ENCODE measurements at regions not wholly inside any gene's neighbourhood (a gene's known extent, or its start where the extent isn't known, plus 50 kb on each side); places are given as distances from the start of the nearest gene placed in this dataset.

GRCh38 chr11:37978647-37979046 is 1380.6 kb upstream of the RAG2 start:
- no peak overlapping the region for H3K9ac ChIP-seq (ENCODE audit: low read length)
- H3K27me3 ChIP-seq (ENCODE audit: insufficient read depth, low read depth, low read length) = no peaks in the 10 kb centered on the region
- no peaks in the 10 kb centered on the region for H3K9me2 ChIP-seq (ENCODE audit: insufficient read depth, low read length)
- no peaks in the 10 kb centered on the region for H3K79me2 ChIP-seq (replicated peaks; ENCODE audit: insufficient read depth, low read length)
- H3K4me2 ChIP-seq (ENCODE audit: low read length) = no peak overlapping the region
- H3K9me3 ChIP-seq (ENCODE audit: low read length) = no peaks in the 10 kb centered on the region
- no peak overlapping the region for H3K4me3 ChIP-seq (ENCODE audit: low read length)
- TF ChIP-seq EZH2 (IDR thresholded peaks at IDR 0.05; ENCODE audit: borderline replicate concordance, insufficient read depth, low read length, poor library complexity, severe bottlenecking) = no peak
- no peak for TF ChIP-seq EP300 (conservative IDR thresholded peaks at IDR 0.05; ENCODE audit: poor library complexity, severe bottlenecking)
- no peak for TF ChIP-seq CTCF (IDR thresholded peaks at IDR 0.05; ENCODE audit: poor library complexity, severe bottlenecking)
- TF ChIP-seq POLR2AphosphoS5 (IDR thresholded peaks at IDR 0.05) = no peak
- no peak for TF ChIP-seq RAD21 (conservative IDR thresholded peaks at IDR 0.05)
- no peak for TF ChIP-seq REST (IDR thresholded peaks at IDR 0.05; ENCODE audit: borderline replicate concordance)
- TF ChIP-seq MXI1 (conservative IDR thresholded peaks at IDR 0.05; ENCODE audit: poor library complexity, severe bottlenecking) = no peak
- no peak for TF ChIP-seq SMC3 (conservative IDR thresholded peaks at IDR 0.05; ENCODE audit: poor library complexity)
- TF ChIP-seq TAF1 (IDR thresholded peaks at IDR 0.05; ENCODE audit: low read depth) = no peak
- no peaks in the 10 kb centered on the region for H3F3A ChIP-seq (ENCODE audit: insufficient read depth, low read length, poor library complexity, severe bottlenecking)
- H4K20me1 ChIP-seq (ENCODE audit: insufficient read depth) = no peaks in the 10 kb centered on the region
- no peak overlapping the region for H2AFZ ChIP-seq (ENCODE audit: low read depth, low read length)
- no peaks in the 10 kb centered on the region for H3K36me3 ChIP-seq (ENCODE audit: insufficient read depth, low read length)
- no peak overlapping the region for H3K27ac ChIP-seq (ENCODE audit: low read length)

- Histone ChIP-seq H3K27ac (ENCODE audit: low read length) (no peak overlapping the region), H3K36me3 (ENCODE audit: insufficient read depth, low read length) (no peaks in the 10 kb centered on the region), H2AFZ (ENCODE audit: low read depth, low read length) (no peak overlapping the region), H3K79me2 (replicated peaks; ENCODE audit: insufficient read depth, low read length) (no peaks in the 10 kb centered on the region), H3K9me2 (ENCODE audit: insufficient read depth, low read length) (no peaks in the 10 kb centered on the region), H3K4me3 (ENCODE audit: low read length) (no peak overlapping the region), H3K9me3 (ENCODE audit: low read length) (no peaks in the 10 kb centered on the region), H3K27me3 (ENCODE audit: insufficient read depth, low read depth, low read length) (no peaks in the 10 kb centered on the region), H3K4me2 (ENCODE audit: low read length) (no peak overlapping the region), H3F3A (ENCODE audit: insufficient read depth, low read length, poor library complexity, severe bottlenecking) (no peaks in the 10 kb centered on the region), H4K20me1 (ENCODE audit: insufficient read depth) (no peaks in the 10 kb centered on the region), H3K9ac (ENCODE audit: low read length) (no peak overlapping the region)
- TF ChIP-seq MXI1 (conservative IDR thresholded peaks at IDR 0.05; ENCODE audit: poor library complexity, severe bottlenecking) (no peak), TAF1 (IDR thresholded peaks at IDR 0.05; ENCODE audit: low read depth) (no peak), POLR2AphosphoS5 (IDR thresholded peaks at IDR 0.05) (no peak), SMC3 (conservative IDR thresholded peaks at IDR 0.05; ENCODE audit: poor library complexity) (no peak), CTCF (IDR thresholded peaks at IDR 0.05; ENCODE audit: poor library complexity, severe bottlenecking) (no peak), RAD21 (conservative IDR thresholded peaks at IDR 0.05) (no peak), EZH2 (IDR thresholded peaks at IDR 0.05; ENCODE audit: borderline replicate concordance, insufficient read depth, low read length, poor library complexity, severe bottlenecking) (no peak), REST (IDR thresholded peaks at IDR 0.05; ENCODE audit: borderline replicate concordance) (no peak), EP300 (conservative IDR thresholded peaks at IDR 0.05; ENCODE audit: poor library complexity, severe bottlenecking) (no peak)
Observed at GRCh38 chr11:37973941-37974340, 1375.9 kb upstream of the RAG2 start.
